ENCODE measurements at regions not wholly inside any gene's neighbourhood (a gene's known extent, or its start where the extent isn't known, plus 50 kb on each side); places are given as distances from the start of the nearest gene placed in this dataset.

GRCh38 chr2:10190255-10190654 is 67.7 kb downstream of the RRM2 start:
- no peak for TF ChIP-seq FIP1L1 (IDR thresholded peaks at IDR 0.05; ENCODE audit: low read depth, low read length, poor library complexity, severe bottlenecking)
- TF ChIP-seq ZNF707 (CRISPR knock-in tag; conservative IDR thresholded peaks at IDR 0.05): no peak
- TF ChIP-seq NBN (IDR thresholded peaks at IDR 0.05; ENCODE audit: low read depth): no peak

All from K562 (cell line).